ENCODE measurements at regions not wholly inside any gene's neighbourhood (a gene's known extent, or its start where the extent isn't known, plus 50 kb on each side); places are given as distances from the start of the nearest gene placed in this dataset.

GRCh38 chr11:45754741-45755140 is 50.2 kb upstream of the SLC35C1 start:
- H3K4me3 ChIP-seq (ENCODE audit: low read depth, low read length), result no peak overlapping the region
- no peak for TF ChIP-seq CTCF (conservative IDR thresholded peaks at IDR 0.05; ENCODE audit: low read depth, low read length)
- no peak for DNase-seq (ENCODE audit: low read depth)

- no peak for TF ChIP-seq CTCF (conservative IDR thresholded peaks at IDR 0.05; ENCODE audit: low read depth, low read length)
- no peak for DNase-seq (ENCODE audit: low read depth)
- no peak overlapping the region for H3K4me3 ChIP-seq (ENCODE audit: low read depth, low read length)
Observed at GRCh38 chr11:45754261-45754709, 50.7 kb upstream of the SLC35C1 start.

- H3K4me3 ChIP-seq (ENCODE audit: low read depth, low read length), result no peak overlapping the region
- TF ChIP-seq CTCF (conservative IDR thresholded peaks at IDR 0.05; ENCODE audit: low read depth, low read length), result no peak
- no peak for DNase-seq (ENCODE audit: low read depth)
Observed at GRCh38 chr11:45752106-45752505, 52.8 kb upstream of the SLC35C1 start.

- H3K4me3 ChIP-seq (ENCODE audit: low read depth, low read length), result no peak overlapping the region
- TF ChIP-seq CTCF (conservative IDR thresholded peaks at IDR 0.05; ENCODE audit: low read depth, low read length), result no peak
- no peak for DNase-seq (ENCODE audit: low read depth)
Observed at GRCh38 chr11:45751430-45751829, 53.5 kb upstream of the SLC35C1 start.

GRCh38 chr11:45750439-45750838 is 54.5 kb upstream of the SLC35C1 start:
- no peak for DNase-seq (ENCODE audit: low read depth)
- TF ChIP-seq CTCF (conservative IDR thresholded peaks at IDR 0.05; ENCODE audit: low read depth, low read length), result no peak
- no peak overlapping the region for H3K4me3 ChIP-seq (ENCODE audit: low read depth, low read length)

- H3K4me3 ChIP-seq (ENCODE audit: low read depth, low read length), result no peak overlapping the region
- no peak for TF ChIP-seq CTCF (conservative IDR thresholded peaks at IDR 0.05; ENCODE audit: low read depth, low read length)
- DNase-seq (ENCODE audit: low read depth), result no peak
Observed at GRCh38 chr11:45748801-45749200, 56.1 kb upstream of the SLC35C1 start.

- no peak for DNase-seq (ENCODE audit: low read depth)
- no peak for TF ChIP-seq CTCF (conservative IDR thresholded peaks at IDR 0.05; ENCODE audit: low read depth, low read length)
- H3K4me3 ChIP-seq (ENCODE audit: low read depth, low read length), result no peak overlapping the region
Observed at GRCh38 chr11:45745065-45745811, 59.7 kb upstream of the SLC35C1 start.
